GM18951 (cell line): ENCODE measurements at regions not wholly inside any gene's neighbourhood (a gene's known extent, or its start where the extent isn't known, plus 50 kb on each side); places are given as distances from the start of the nearest gene placed in this dataset.

ENCODE experiments used
- POLR2A ChIP-seq: IDR thresholded peaks from 4 replicates; pipeline ENCODE4 v1.6.1; 2011; ENCODE audit warnings: mild to moderate bottlenecking; ENCODE audit not compliant: insufficient read length, insufficient read depth; ENCODE audit errors: extremely low read depth
- in situ Hi-C: fragments of 300-500 bp; cut with MboI; formaldehyde crosslinking; loops from one replicate; pipeline ENCODE4 v1.12.0; 2022; ENCODE audit warnings: low sequenced_read_pairs, mixed read lengths, inconsistent platforms; ENCODE audit not compliant: unreplicated experiment

- no peak for TF ChIP-seq POLR2A
- in situ Hi-C loops, result no loop called here
Observed at GRCh38 chr6:10256113-10256690, 158.7 kb downstream of the TFAP2A start.

GRCh38 chr6:10250655-10251220 lies 164.1 kb downstream of the TFAP2A start:
- no peak for TF ChIP-seq POLR2A
- in situ Hi-C loops, result no loop called here

GRCh38 chr6:10248378-10248843 lies 166.5 kb downstream of the TFAP2A start:
- in situ Hi-C loops, result no loop called here
- no peak for TF ChIP-seq POLR2A

GRCh38 chr6:10237298-10238038 lies 177.4 kb downstream of the TFAP2A start:
- TF ChIP-seq POLR2A, result no peak
- in situ Hi-C loops, result no loop called here

- in situ Hi-C loops, result no loop called here
- TF ChIP-seq POLR2A, result no peak
Observed at GRCh38 chr6:10235344-10235743, 179.5 kb downstream of the TFAP2A start.

- in situ Hi-C loops, result no loop called here
- no peak for TF ChIP-seq POLR2A
Observed at GRCh38 chr6:10230531-10230930, 184.3 kb downstream of the TFAP2A start.

- no peak for TF ChIP-seq POLR2A
- in situ Hi-C loops, result no loop called here
Observed at GRCh38 chr6:10223841-10224240, 191.0 kb downstream of the TFAP2A start.

- no peak for TF ChIP-seq POLR2A
- in situ Hi-C loops, result no loop called here
Observed at GRCh38 chr6:10221178-10221577, 193.7 kb downstream of the TFAP2A start.

GRCh38 chr6:10219510-10219909 lies 195.4 kb downstream of the TFAP2A start:
- in situ Hi-C loops, result no loop called here
- no peak for TF ChIP-seq POLR2A

- TF ChIP-seq POLR2A, result no peak
- in situ Hi-C loops, result no loop called here
Observed at GRCh38 chr6:10217111-10217510, 197.8 kb downstream of the TFAP2A start.

- TF ChIP-seq POLR2A, result no peak
- in situ Hi-C loops, result no loop called here
Observed at GRCh38 chr6:10215326-10216110, 199.4 kb downstream of the TFAP2A start.

- in situ Hi-C loops, result no loop called here
- no peak for TF ChIP-seq POLR2A
Observed at GRCh38 chr6:10210052-10210451, 204.8 kb downstream of the TFAP2A start.

- no peak for TF ChIP-seq POLR2A
- in situ Hi-C loops, result no loop called here
Observed at GRCh38 chr6:10205892-10206291, 209.0 kb downstream of the TFAP2A start.

- in situ Hi-C loops, result no loop called here
- TF ChIP-seq POLR2A, result no peak
Observed at GRCh38 chr6:10205120-10205519, 209.8 kb downstream of the TFAP2A start.

- no peak for TF ChIP-seq POLR2A
- in situ Hi-C loops, result no loop called here
Observed at GRCh38 chr6:10203651-10204050, 211.2 kb downstream of the TFAP2A start.
